A549 (cell line): ENCODE measurements at regions not wholly inside any gene's neighbourhood (a gene's known extent, or its start where the extent isn't known, plus 50 kb on each side); places are given as distances from the start of the nearest gene placed in this dataset.
"Not testable (repeated sequence)": the region's sequence is repeated elsewhere in the genome, so short reads cannot be mapped to it uniquely, and the experiment has no call there.

Experiments used
- CHD2 ChIP-seq: fragments of 150-350 bp; IDR thresholded peaks from 2 replicates; pipeline ENCODE4 v1.6.1; 2014; ENCODE audit warnings: low read length; ENCODE audit not compliant: partially characterized antibody
- CTCF ChIP-seq: fragments of >200 bp; sonication (Bioruptor Twin); formaldehyde crosslinking; IDR thresholded peaks from 3 replicates; pipeline ENCODE4 v1.5.1; 2016

- TF ChIP-seq CHD2, CTCF: not testable (repeated sequence)
These were observed 194.2 kb upstream of the FBXL4 start for GRCh38 chr6:99141906-99142305.
